ENCODE measurements at regions not wholly inside any gene's neighbourhood (a gene's known extent, or its start where the extent isn't known, plus 50 kb on each side); places are given as distances from the start of the nearest gene placed in this dataset.

- TF ChIP-seq, protein P1, sequence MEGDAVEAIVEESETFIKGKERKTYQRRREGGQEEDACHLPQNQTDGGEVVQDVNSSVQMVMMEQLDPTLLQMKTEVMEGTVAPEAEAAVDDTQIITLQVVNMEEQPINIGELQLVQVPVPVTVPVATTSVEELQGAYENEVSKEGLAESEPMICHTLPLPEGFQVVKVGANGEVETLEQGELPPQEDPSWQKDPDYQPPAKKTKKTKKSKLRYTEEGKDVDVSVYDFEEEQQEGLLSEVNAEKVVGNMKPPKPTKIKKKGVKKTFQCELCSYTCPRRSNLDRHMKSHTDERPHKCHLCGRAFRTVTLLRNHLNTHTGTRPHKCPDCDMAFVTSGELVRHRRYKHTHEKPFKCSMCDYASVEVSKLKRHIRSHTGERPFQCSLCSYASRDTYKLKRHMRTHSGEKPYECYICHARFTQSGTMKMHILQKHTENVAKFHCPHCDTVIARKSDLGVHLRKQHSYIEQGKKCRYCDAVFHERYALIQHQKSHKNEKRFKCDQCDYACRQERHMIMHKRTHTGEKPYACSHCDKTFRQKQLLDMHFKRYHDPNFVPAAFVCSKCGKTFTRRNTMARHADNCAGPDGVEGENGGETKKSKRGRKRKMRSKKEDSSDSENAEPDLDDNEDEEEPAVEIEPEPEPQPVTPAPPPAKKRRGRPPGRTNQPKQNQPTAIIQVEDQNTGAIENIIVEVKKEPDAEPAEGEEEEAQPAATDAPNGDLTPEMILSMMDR (conservative IDR thresholded peaks at IDR 0.05 in 1 of 2, IDR thresholded peaks at IDR 0.05 in 1 of 2; ENCODE audit: low read depth in 1 of 2, low read length in 2 of 2), result no peak
- TF ChIP-seq EZH2 (IDR thresholded peaks at IDR 0.05; ENCODE audit: low read length, missing control alignments), result no peak
Measured at GRCh38 chr1:56107275-56107638, 472.1 kb downstream of the PLPP3 start.
